Heart left ventricle (tissue), 16 donors: ENCODE measurements at regions not wholly inside any gene's neighbourhood (a gene's known extent, or its start where the extent isn't known, plus 50 kb on each side); places are given as distances from the start of the nearest gene placed in this dataset.

Experiments
- ATAC-seq, 4 donors: fragments of 200-7000 bp; cut with Tn5 transposase; one replicate each; pipeline ENCODE4 v1.9.1; 2020 to 2022; ENCODE audit warnings: moderate library complexity in 4 of 4, mild to moderate bottlenecking in 3 of 4, moderate number of reproducible peaks in 1 of 4
- DNase-seq, 5 donors: peaks; one replicate each; pipeline ENCODE4 v3.0.0-alpha.2; 2020
- H3K27ac ChIP-seq, 12 donors: fragments of 200-600 bp; sonication (generic) in 4 of 12; one replicate each; pipeline versions ENCODE4 v1.5.0 to v1.8.0; 2016 to 2022; ENCODE audit warnings: mild to moderate bottlenecking in 2 of 12
- H3K27me3 ChIP-seq, 9 donors: fragments of 200-600 bp; sonication (generic) in 2 of 9; one replicate each; pipeline versions ENCODE4 v1.5.1 to v1.8.0; 2016 to 2022; ENCODE audit warnings: mild to moderate bottlenecking in 3 of 9
- H3K36me3 ChIP-seq, 9 donors: fragments of 200-600 bp; sonication (generic) in 2 of 9; one replicate each; pipeline versions ENCODE4 v1.5.0 to v1.8.0; 2018 to 2022; ENCODE audit warnings: mild to moderate bottlenecking in 2 of 9
- H3K4me1 ChIP-seq, 12 donors: fragments of 200-600 bp; sonication (generic) in 4 of 12; one replicate each; pipeline versions ENCODE4 v1.5.0 to v1.8.0; 2016 to 2022; ENCODE audit warnings: mild to moderate bottlenecking in 3 of 12
- H3K4me3 ChIP-seq, 12 donors: fragments of 200-600 bp; sonication (generic) in 4 of 12; one replicate each; pipeline versions ENCODE4 v1.5.0 to v1.8.0; 2017 to 2022; ENCODE audit warnings: mild to moderate bottlenecking in 9 of 12, moderate library complexity in 4 of 12
- H3K9me3 ChIP-seq, 12 donors: fragments of 200-600 bp; sonication (generic) in 4 of 12; one replicate each; pipeline versions ENCODE4 v1.5.0 to v1.8.0; 2016 to 2022; ENCODE audit warnings: mild to moderate bottlenecking in 1 of 12
- CTCF ChIP-seq, 12 donors: fragments of 200-600 bp; sonication (generic) in 4 of 12; IDR thresholded peaks; one replicate each; pipeline versions ENCODE4 v1.5.0 to v1.8.0; 2018 to 2022; ENCODE audit warnings: antibody characterized with exemption in 12 of 12, mild to moderate bottlenecking in 5 of 12
- POLR2A ChIP-seq, 2 donors: fragments of 450-650 bp; IDR thresholded peaks; one replicate each; pipeline ENCODE4 v1.6.1; 2017; ENCODE audit warnings: antibody characterized with exemption in 2 of 2, mild to moderate bottlenecking in 2 of 2, moderate library complexity in 2 of 2
- WGBS, 4 donors: extraction: QIAGEN DNeasy Blood & Tissue Kit in 2 of 4; methylation state at CpG; one replicate each; pipeline versions ENCODE4 v1.1.5 to v1.1.7; 2013 to 2018; 5-methylcytosine and 5-hydroxymethylcytosine counted together
- intact Hi-C, 10 donors: fragments of 100-400 bp; cut with DNase I; formaldehyde crosslinking; loops; one replicate each; pipeline versions ENCODE4 v1.11.1 to v1.14.2; 2022
- donor health status: ischemic (EF 13 %, LVEDD 7.1; RV severe dilation, severe dysfunction).
- donor health status: healthy with polysubstance abuse.
- donor health status: DM: no; HTN: yes; CAD: no.
- donor health status: DM: no; HTN: no; CAD: no.
- donor health status: ischemic (EF 25% LVEDD 6.9; RV normal size, moderate dysfunction).
- donor health status: ischemic (EF 25% LVEDD 5.7; RV mildly dilated, moderate dysfunction).
- donor health status: healthy.
- donor health status: DM: yes; HTN: yes; CAD: no.
- donor health status: ischemic (EF 35%, LVEDD 5.7; RV mildly dilated, moderate dysfunction).
- donor health status: nonischemic (EF 11% LVEDD 7.7; RV severe dilation, severe dysfunction).
- donor health status: DM: yes; HTN: yes; CAD: no.
- donor health status: PGD.
- donor health status: ischemic (EF 29% LVEDD 5.4; RV normal size, mild dysfunction).
- donor health status: nonischemic (EF 23%, LVEDD 6.1; RV moderate dilation, normal function).

- no peaks in the 10 kb centered on the region for H3K27me3 ChIP-seq
- H3K4me1 ChIP-seq, result peaks cover 0 to 16% (median 0%) of the 10 kb centered on the region in 12 donors
- intact Hi-C loops, result loop anchor here in 1 of 10 donors (5.0 kb wide), 1 partner anchor 174 kb away; no protein-coding TSS in a partner anchor
- H3K27ac ChIP-seq, result no peak overlapping the region
- no peak overlapping the region for H3K4me3 ChIP-seq
- TF ChIP-seq CTCF (IDR thresholded peaks at IDR 0.05), result no peak
- no peak for TF ChIP-seq POLR2A (IDR thresholded peaks at IDR 0.05)
- DNase-seq (no peak), ATAC-seq (peak in 2 of 4 donors; percentile 78 to 79)
- no peaks in the 10 kb centered on the region for H3K36me3 ChIP-seq
- H3K9me3 ChIP-seq, result no peaks in the 10 kb centered on the region
These were observed 189.1 kb downstream of the EPM2A start for GRCh38 chr6:145546265-145546664.

GRCh38 chr6:145547594-145548335 is 187.6 kb downstream of the EPM2A start:
- intact Hi-C loops, result loop anchor here in 1 of 10 donors (5.0 kb wide), 1 partner anchor 175 kb away; no protein-coding TSS in a partner anchor
- no peak overlapping the region for H3K27ac ChIP-seq
- H3K9me3 ChIP-seq, result no peaks in the 10 kb centered on the region
- WGBS, 4 donors, result 61 to 74% (median 65%) methylated on average over 4 of the region's 4 CpGs
- H3K4me1 ChIP-seq, result peaks cover 0 to 16% (median 0%) of the 10 kb centered on the region in 12 donors
- no peak overlapping the region for H3K4me3 ChIP-seq
- no peaks in the 10 kb centered on the region for H3K27me3 ChIP-seq
- peak in 3 of 4 donors; percentile 48 to 71 (median 53) for ATAC-seq
- peak in 2 of 5 donors; percentile 8 to 33 for DNase-seq
- no peaks in the 10 kb centered on the region for H3K36me3 ChIP-seq
- TF ChIP-seq POLR2A (IDR thresholded peaks at IDR 0.05), result no peak
- no peak for TF ChIP-seq CTCF (IDR thresholded peaks at IDR 0.05)

GRCh38 chr6:145548933-145549648 is 186.2 kb downstream of the EPM2A start:
- peaks cover 0 to 16% (median 0%) of the 10 kb centered on the region in 12 donors for H3K4me1 ChIP-seq
- H3K27ac ChIP-seq, result no peak overlapping the region
- TF ChIP-seq POLR2A (IDR thresholded peaks at IDR 0.05), result no peak
- no peak for TF ChIP-seq CTCF (IDR thresholded peaks at IDR 0.05)
- no peak for ATAC-seq
- no peaks in the 10 kb centered on the region for H3K36me3 ChIP-seq
- no peaks in the 10 kb centered on the region for H3K27me3 ChIP-seq
- WGBS, 4 donors, result 68 to 80% (median 71%) methylated on average over 3 of the region's 3 CpGs
- H3K9me3 ChIP-seq, result no peaks in the 10 kb centered on the region
- H3K4me3 ChIP-seq, result no peak overlapping the region
- DNase-seq, result no peak
- intact Hi-C loops, result loop anchor here in 1 of 10 donors (5.0 kb wide), 1 partner anchor 177 kb away; no protein-coding TSS in a partner anchor

GRCh38 chr6:145551164-145551563 is 184.2 kb downstream of the EPM2A start:
- Histone ChIP-seq H3K4me3 (no peak overlapping the region), H3K4me1 (peaks cover 0 to 15% (median 0%) of the 10 kb centered on the region in 12 donors), H3K9me3 (no peaks in the 10 kb centered on the region), H3K27me3 (no peaks in the 10 kb centered on the region), H3K36me3 (no peaks in the 10 kb centered on the region), H3K27ac (no peak overlapping the region)
- intact Hi-C loops, result no loop called here
- ATAC-seq (no peak), DNase-seq (no peak)
- TF ChIP-seq POLR2A (IDR thresholded peaks at IDR 0.05) (no peak), CTCF (IDR thresholded peaks at IDR 0.05) (no peak)
